Fibroblast of the aortic adventitia (primary cell): ENCODE measurements at regions not wholly inside any gene's neighbourhood (a gene's known extent, or its start where the extent isn't known, plus 50 kb on each side); places are given as distances from the start of the nearest gene placed in this dataset.
"Not testable (repeated sequence)": the region's sequence is repeated elsewhere in the genome, so short reads cannot be mapped to it uniquely, and the experiment has no call there.

Source experiments
- DNase-seq: peaks from one replicate; pipeline ENCODE4 v3.0.0-alpha.2; 2010; ENCODE audit warnings: low read depth
- H3K4me3 ChIP-seq: 2 replicates; pipeline ENCODE4 v1.5.1; 2011; ENCODE audit warnings: low read depth, mild to moderate bottlenecking, control low read depth, low read length, moderate library complexity
- CTCF ChIP-seq: IDR thresholded peaks from 2 replicates; pipeline ENCODE4 v1.5.1; 2011; ENCODE audit warnings: mild to moderate bottlenecking, low read length, control low read depth, inconsistent platforms; ENCODE audit not compliant: insufficient read depth

GRCh38 chr18:67132919-67133318 is 383.6 kb downstream of the DSEL start:
- no peak overlapping the region for H3K4me3 ChIP-seq
- no peak for TF ChIP-seq CTCF
- no peak for DNase-seq

GRCh38 chr18:67131498-67131897 is 385.0 kb downstream of the DSEL start:
- no peak overlapping the region for H3K4me3 ChIP-seq
- no peak for DNase-seq
- no peak for TF ChIP-seq CTCF

- H3K4me3 ChIP-seq, DNase-seq: not testable (repeated sequence)
These were observed 389.8 kb downstream of the DSEL start for GRCh38 chr18:67126751-67127150.

- TF ChIP-seq CTCF = no peak
- DNase-seq = no peak
- no peak overlapping the region for H3K4me3 ChIP-seq
These were observed 392.6 kb downstream of the DSEL start for GRCh38 chr18:67123901-67124300.

GRCh38 chr18:67117804-67118203 is 398.7 kb downstream of the DSEL start:
- peak; percentile 7 for DNase-seq
- no peak for TF ChIP-seq CTCF

GRCh38 chr18:67109535-67109934 is 407.0 kb downstream of the DSEL start:
- no peak for DNase-seq
- TF ChIP-seq CTCF = no peak
- H3K4me3 ChIP-seq = no peak overlapping the region

More at GRCh38 chr18:67117804-67118203, 398.7 kb downstream of the DSEL start:
- no peak overlapping the region for H3K4me3 ChIP-seq

GRCh38 chr18:67108894-67109293 is 407.6 kb downstream of the DSEL start:
- DNase-seq = no peak
- no peak for TF ChIP-seq CTCF

More at GRCh38 chr18:67108894-67109293, 407.6 kb downstream of the DSEL start:
- no peak overlapping the region for H3K4me3 ChIP-seq
